SK-MEL-5 (cell line): ENCODE measurements at regions not wholly inside any gene's neighbourhood (a gene's known extent, or its start where the extent isn't known, plus 50 kb on each side); places are given as distances from the start of the nearest gene placed in this dataset.

Experiments
- DNase-seq: peaks from one replicate; pipeline ENCODE4 v3.0.0-alpha.2; 2016; ENCODE audit warnings: low read depth, low spot score
- in situ Hi-C: cut with HindIII; loops from 2 replicates; pipeline ENCODE4 v1.10.0; 2016; ENCODE audit warnings: low sequenced_read_pairs, high pct_unique_total_duplicates, low pct_unique_long_range_greater_than_20kb

DNA sequence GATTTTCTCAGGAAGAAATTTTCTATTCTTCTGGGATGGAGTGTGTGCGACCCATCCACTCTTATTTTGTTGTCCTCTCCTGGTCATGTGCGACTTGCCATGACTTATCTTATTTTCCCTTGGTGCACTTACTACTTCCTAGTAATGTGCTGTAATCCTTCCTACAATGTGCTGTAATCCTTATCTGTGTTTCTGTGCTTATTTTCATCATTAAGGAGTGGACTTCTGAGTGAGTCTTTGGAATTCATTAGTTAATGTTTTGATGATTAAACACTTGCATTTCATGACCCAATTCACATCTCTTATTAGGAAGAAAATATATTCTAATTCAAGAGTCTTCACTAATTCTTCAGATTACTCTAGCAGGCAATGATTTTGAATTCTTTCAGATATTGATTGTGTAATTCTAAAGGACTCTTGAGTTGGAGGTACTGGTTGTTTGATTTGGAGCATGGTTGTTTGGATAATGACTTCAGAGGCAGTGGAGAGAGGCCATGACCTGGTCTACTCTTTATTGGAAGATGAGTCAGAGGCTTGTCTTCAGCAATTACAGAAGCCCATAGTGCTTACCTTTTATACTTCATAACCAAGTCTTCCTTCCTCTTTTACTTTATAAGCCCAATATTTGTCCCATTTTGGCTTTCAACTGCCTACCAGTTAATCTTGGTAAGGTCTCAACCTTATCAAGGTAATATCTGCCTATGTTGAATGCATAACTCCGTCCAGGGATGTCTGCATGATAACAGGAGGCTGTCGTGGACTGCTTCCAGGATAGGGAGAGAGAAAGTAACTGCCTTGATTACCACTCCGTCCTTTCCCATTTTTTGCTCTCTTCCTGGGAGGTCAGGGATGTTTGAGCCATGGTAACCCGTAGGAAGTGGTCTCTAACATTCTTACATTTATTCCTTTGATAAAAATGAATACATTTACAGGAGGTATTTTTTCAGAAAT lies 278.3 kb upstream of the SP8 start:
- in situ Hi-C loops = no loop called here
- no peak for DNase-seq

- in situ Hi-C loops = no loop called here
Measured at GRCh38 chr7:21066221-21066620, 279.5 kb upstream of the SP8 start.

GRCh38 chr7:21067216-21067615 lies 280.5 kb upstream of the SP8 start:
- in situ Hi-C loops = no loop called here
- no peak for DNase-seq

More at GRCh38 chr7:21066221-21066620, 279.5 kb upstream of the SP8 start:
- DNase-seq = no peak

- DNase-seq = no peak
- in situ Hi-C loops = no loop called here
Measured at GRCh38 chr7:21070571-21071090, 283.9 kb upstream of the SP8 start.

DNA sequence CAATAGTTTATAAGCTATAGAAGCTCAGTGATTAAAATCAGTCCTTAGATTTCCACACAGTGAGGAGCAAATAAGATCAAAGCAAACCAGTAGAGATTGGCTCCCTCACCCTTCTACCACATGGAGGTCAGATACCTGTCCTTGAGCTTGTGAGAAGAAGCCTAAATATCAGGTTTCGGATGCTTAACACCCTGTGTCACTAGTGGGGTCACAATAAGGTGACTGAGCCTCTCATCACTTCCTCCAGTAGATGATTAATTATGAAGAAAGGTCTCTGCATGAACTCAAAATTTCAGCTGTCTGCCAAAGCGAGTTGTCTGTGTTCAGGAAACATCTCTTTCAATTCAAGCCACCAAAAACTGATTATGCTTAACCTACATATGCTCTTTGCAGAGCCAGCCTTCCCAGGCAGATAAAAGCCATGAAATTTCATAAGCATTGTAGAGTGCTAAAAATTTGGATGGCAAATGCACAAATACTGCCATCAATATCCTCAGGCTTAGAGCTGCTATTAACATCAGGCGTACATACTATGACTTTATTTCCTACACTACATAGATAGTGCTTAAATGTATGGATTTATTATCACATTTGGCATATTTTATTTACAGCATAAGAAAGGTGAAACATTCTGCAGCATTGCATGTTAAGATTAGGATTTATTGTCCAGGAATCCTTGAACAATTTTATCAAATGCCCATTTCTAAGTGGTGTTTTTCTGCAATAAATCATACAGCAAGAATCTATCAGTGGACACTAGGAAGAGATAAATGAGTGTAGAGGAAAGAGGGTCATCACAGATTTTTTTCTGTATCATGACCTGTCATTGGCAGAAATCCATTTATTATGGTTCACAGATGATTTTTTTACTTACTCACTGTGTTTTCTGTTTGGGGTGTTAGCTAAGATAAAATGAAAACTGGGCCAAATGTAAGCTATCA lies 285.1 kb upstream of the SP8 start:
- DNase-seq = no peak
- in situ Hi-C loops = no loop called here

GRCh38 chr7:21076054-21076453 lies 289.4 kb upstream of the SP8 start:
- in situ Hi-C loops = no loop called here
- DNase-seq = no peak

- in situ Hi-C loops = no loop called here
- no peak for DNase-seq
Measured at GRCh38 chr7:21076574-21076973, 289.9 kb upstream of the SP8 start.

DNA sequence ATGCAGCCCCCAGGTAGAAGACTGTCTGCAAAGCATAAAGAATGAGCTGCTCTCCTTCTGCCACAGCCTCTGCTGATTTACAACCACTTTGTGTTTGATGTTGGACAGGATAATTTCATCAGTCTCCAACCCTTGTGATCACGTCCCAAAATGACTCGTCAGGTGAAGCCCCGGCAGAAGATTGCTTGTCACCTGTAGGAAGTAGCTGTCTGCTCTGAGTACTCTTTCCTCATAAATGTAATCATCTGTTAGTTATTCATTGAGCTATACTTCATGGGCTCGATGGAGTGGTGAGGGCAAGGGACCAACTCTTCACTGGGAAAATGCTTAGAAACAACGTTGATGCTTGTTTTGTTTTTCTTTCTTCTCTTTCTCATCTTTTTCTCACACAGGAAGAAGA lies 290.9 kb upstream of the SP8 start:
- DNase-seq = no peak
- in situ Hi-C loops = no loop called here

GRCh38 chr7:21084286-21084685 lies 297.6 kb upstream of the SP8 start:
- in situ Hi-C loops = no loop called here
- DNase-seq = no peak

- in situ Hi-C loops = no loop called here
- no peak for DNase-seq
Measured at GRCh38 chr7:21086688-21087087, 300.0 kb upstream of the SP8 start.

DNA sequence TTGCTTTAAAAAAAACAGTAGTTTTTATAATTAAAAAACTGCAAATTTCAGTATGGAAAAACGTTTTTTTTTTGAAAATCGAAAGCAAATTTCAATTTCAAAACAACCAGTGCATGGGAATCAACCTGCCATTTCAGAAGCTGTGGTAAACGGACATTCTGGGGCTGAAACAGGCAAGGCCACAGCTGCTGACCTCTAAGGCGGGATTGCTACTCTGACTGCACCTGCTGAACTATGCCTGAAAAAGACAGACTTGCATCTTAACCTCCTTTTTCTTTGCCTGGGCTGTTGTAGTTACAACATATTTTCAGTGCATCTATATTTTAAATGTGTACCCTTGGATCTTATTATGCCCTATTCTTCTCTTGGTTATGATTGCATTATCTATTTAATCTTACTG lies 303.0 kb upstream of the SP8 start:
- in situ Hi-C loops = no loop called here
- DNase-seq = no peak

DNA sequence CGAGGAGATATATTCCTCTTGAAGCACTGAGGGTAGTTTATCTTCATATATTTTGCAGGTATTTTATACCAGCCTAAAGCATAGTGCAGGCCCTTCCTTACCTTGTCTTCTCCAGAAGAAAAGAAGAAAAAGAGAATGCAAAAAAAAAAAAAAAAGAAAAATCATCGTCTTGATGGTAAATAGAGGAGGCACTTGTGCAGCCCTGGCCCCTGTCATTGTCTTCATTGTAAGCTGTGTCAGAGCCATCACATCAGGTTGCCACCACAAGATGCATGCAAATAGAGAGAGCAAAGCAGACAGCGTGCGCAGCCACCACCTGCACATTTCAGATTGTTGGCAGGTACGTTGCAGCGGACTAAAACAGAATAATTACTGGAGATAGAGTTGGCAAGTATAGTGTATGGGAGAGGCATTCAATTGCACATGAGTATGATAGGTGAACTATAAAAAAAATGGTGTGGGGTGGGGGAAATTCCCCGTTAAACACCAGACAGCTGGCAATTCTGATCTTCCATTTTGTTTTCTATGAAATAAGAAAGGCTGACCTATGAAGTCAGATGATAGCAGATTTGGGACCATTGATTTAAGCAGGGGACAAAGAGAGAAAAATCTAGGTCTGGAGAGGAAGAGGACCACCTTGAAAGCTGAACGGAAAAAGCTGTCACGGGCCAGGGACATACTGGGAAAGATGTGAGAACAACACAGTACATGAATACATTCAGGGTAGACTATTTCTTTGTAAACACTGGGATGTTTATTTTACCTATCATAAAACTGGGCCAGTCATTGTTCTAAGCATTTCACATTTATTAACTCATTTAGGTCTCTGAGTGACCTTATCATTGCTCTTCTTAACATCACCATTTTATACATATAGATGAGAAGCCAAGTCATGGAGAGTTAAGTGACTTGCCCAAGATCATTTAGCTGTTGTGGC lies 306.3 kb upstream of the SP8 start:
- in situ Hi-C loops = no loop called here

GRCh38 chr7:21094589-21094988 lies 307.9 kb upstream of the SP8 start:
- DNase-seq = no peak
- in situ Hi-C loops = no loop called here

More for the DNA sequence above, 306.3 kb upstream of the SP8 start:
- DNase-seq = no peak

DNA sequence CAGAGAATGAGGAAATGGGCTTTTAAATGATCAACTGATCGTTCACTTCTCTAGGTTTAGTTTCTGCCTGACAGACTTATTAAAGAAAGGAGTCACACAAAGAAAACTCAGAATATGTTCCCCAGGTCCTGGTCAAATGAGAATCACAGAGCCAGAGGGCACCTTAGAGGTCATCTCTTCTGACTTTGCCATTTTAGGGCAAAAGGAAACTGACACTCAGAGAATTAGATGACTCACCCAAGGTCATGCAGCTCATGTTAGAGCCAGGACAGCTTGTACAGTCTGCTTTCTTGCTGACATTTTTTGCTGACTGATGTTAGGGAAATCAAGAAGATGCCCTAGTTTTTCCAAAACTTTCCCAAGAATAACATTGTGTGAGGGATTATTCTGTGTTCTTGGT lies 312.7 kb upstream of the SP8 start:
- no peak for DNase-seq
- in situ Hi-C loops = no loop called here

- DNase-seq = no peak
- in situ Hi-C loops = no loop called here
Measured at GRCh38 chr7:21099955-21100354, 313.3 kb upstream of the SP8 start.

- in situ Hi-C loops = no loop called here
- no peak for DNase-seq
Measured at GRCh38 chr7:21101541-21101940, 314.9 kb upstream of the SP8 start.

DNA sequence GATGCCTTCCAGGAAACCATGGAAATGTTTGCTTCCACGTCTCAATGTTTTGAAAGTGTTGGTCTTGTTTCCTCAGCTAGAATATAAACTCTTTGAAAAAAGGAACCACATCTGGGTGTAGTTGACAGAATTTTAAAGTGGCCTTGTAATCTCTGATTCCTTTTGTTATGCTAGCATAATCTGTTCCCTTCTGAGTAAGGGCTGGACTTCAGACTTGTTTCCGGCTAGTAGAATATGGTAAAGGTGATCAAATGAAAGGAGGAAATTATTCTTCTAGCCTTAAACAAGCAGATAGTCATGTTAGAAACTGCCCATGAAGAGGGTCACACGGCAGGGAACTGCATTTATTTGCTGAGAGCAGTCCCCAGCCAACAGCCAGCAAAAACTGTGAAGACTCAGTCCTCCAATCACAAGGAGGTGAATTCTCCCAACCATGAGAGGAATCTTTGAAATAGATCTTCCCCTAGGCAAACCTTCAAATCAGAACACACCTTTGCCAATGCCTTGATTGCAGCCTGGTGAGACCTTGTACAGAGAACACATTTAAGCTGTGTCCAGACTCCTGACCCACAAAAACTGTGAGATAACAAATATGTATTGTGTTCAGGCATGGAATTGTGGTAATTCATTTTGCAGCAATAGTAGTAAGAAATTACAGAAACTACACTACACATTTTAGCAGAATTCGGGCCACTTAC lies 316.9 kb upstream of the SP8 start:
- DNase-seq = no peak
- in situ Hi-C loops = no loop called here
